A673 (cell line): ENCODE measurements at regions not wholly inside any gene's neighbourhood (a gene's known extent, or its start where the extent isn't known, plus 50 kb on each side); places are given as distances from the start of the nearest gene placed in this dataset.

Experiments used
- BruUV-seq: library from RNA; stranded (reverse); fragments of 400-500 nt; replicated peaks from 2 replicates; lab custom pipeline; 2021; lab: Mats Ljungman, UMichigan
- CTCF ChIA-PET: fragments of 300-600 bp; sonication (Branson Sonifier 250); formaldehyde crosslinking; loops from one replicate; lab custom pipeline; 2022; ENCODE audit warnings: antibody characterized with exemption; lab: Charles Lee
- POLR2A ChIA-PET: fragments of 300-600 bp; sonication (Branson Sonifier 250); formaldehyde crosslinking; loops from one replicate; lab custom pipeline; 2022; ENCODE audit warnings: antibody characterized with exemption; ENCODE audit not compliant: low non-redundant PET; lab: Charles Lee
- DNase-seq: peaks from one replicate; pipeline ENCODE4 v3.0.0-alpha.2; 2015; ENCODE audit warnings: low spot score
- H3K27ac ChIP-seq: fragments of 200-600 bp; sonication (generic); 2 replicates; pipeline ENCODE4 v1.5.1; 2016; ENCODE audit warnings: mixed run types, low read depth, mild to moderate bottlenecking, mixed read lengths, antibody characterized with exemption, low read length; ENCODE audit not compliant: poor library complexity, severe bottlenecking
- H3K27me3 ChIP-seq: fragments of 200-600 bp; sonication (generic); replicated peaks from 2 replicates; pipeline ENCODE4 v1.6.1; 2017; ENCODE audit warnings: mixed run types, low read depth, mild to moderate bottlenecking, mixed read lengths, antibody characterized with exemption, low read length; ENCODE audit not compliant: insufficient read depth, poor library complexity
- H3K36me3 ChIP-seq: fragments of 200-600 bp; sonication (generic); 2 replicates; pipeline ENCODE4 v1.6.1; 2016; ENCODE audit warnings: mixed run types, mild to moderate bottlenecking, mixed read lengths, antibody characterized with exemption, low read length; ENCODE audit not compliant: insufficient read depth, poor library complexity, severe bottlenecking
- H3K4me1 ChIP-seq: fragments of 200-600 bp; sonication (generic); 2 replicates; pipeline ENCODE4 v1.6.1; 2017; ENCODE audit warnings: mixed run types, mild to moderate bottlenecking, mixed read lengths, antibody characterized with exemption, low read length; ENCODE audit not compliant: insufficient read depth, poor library complexity, severe bottlenecking
- H3K4me3 ChIP-seq: fragments of 200-600 bp; sonication (generic); 2 replicates; pipeline ENCODE4 v1.5.1; 2016; ENCODE audit warnings: low read depth, mixed run types, mild to moderate bottlenecking, mixed read lengths, low read length; ENCODE audit not compliant: poor library complexity, severe bottlenecking
- H3K9me3 ChIP-seq: fragments of 200-600 bp; sonication (generic); 2 replicates; pipeline ENCODE4 v1.6.1; 2016; ENCODE audit warnings: mixed run types, low read depth, mild to moderate bottlenecking, mixed read lengths, antibody characterized with exemption, low read length; ENCODE audit not compliant: poor library complexity, severe bottlenecking
- EZH2 ChIP-seq: fragments of 200-600 bp; sonication (generic); IDR thresholded peaks from 2 replicates; pipeline ENCODE4 v1.6.1; 2017; ENCODE audit warnings: borderline replicate concordance, low read depth, mild to moderate bottlenecking, mixed read lengths, antibody characterized with exemption, low read length; ENCODE audit not compliant: poor library complexity, severe bottlenecking
- intact Hi-C: fragments of 100-400 bp; cut with micrococcal nuclease; formaldehyde crosslinking; loops from one replicate; pipeline ENCODE4 v1.10.0; 2022; ENCODE audit not compliant: unreplicated experiment
- TF ChIP-seq, protein P1 (sequence below): fragments of 300-800, 200-600 bp; sonication (generic); conservative IDR thresholded peaks from 2 replicates; pipeline ENCODE4 v1.5.1; 2017; ENCODE audit warnings: low read depth, mild to moderate bottlenecking, antibody characterized with exemption, low read length, moderate library complexity, mixed read lengths

DNA sequence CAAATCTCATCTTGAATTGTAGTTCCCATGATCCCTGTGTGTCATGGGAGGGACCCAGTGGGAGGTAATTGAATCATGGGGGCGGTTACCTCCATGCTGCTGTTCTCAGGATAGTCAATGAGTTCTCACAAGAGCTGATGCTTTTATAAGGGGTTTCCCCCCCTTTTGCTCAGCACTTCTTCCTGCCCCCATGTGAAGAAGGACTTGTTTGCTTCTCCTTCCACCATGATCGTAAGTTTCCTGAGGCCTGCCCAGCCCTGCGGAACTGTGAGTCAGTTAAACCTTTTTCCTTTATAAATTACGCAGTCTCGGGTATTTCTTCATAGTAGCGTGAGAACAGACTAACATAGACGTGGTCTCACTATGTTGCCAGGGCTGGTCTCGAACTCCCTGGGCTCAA lies 56.1 kb upstream of the EIF5 start:
- CTCF ChIA-PET, result interaction anchor here (0.7 kb wide), 1 partner anchor 173 kb away, joined by 3 read pairs; no protein-coding TSS in a partner anchor
- no peak overlapping the region for H3K27ac ChIP-seq
- H3K36me3 ChIP-seq, result no peaks in the 10 kb centered on the region
- H3K9me3 ChIP-seq, result no peaks in the 10 kb centered on the region
- BruUV-seq, result no TSS peak
- DNase-seq, result no peak
- H3K4me3 ChIP-seq, result no peak overlapping the region
- TF ChIP-seq, protein P1, sequence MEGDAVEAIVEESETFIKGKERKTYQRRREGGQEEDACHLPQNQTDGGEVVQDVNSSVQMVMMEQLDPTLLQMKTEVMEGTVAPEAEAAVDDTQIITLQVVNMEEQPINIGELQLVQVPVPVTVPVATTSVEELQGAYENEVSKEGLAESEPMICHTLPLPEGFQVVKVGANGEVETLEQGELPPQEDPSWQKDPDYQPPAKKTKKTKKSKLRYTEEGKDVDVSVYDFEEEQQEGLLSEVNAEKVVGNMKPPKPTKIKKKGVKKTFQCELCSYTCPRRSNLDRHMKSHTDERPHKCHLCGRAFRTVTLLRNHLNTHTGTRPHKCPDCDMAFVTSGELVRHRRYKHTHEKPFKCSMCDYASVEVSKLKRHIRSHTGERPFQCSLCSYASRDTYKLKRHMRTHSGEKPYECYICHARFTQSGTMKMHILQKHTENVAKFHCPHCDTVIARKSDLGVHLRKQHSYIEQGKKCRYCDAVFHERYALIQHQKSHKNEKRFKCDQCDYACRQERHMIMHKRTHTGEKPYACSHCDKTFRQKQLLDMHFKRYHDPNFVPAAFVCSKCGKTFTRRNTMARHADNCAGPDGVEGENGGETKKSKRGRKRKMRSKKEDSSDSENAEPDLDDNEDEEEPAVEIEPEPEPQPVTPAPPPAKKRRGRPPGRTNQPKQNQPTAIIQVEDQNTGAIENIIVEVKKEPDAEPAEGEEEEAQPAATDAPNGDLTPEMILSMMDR, result no peak
- no peak for TF ChIP-seq EZH2
- intact Hi-C loops, result no loop called here
- no peaks in the 10 kb centered on the region for H3K27me3 ChIP-seq
- POLR2A ChIA-PET, result no interaction called here
- H3K4me1 ChIP-seq, result peaks cover 4% of the 10 kb centered on the region

DNA sequence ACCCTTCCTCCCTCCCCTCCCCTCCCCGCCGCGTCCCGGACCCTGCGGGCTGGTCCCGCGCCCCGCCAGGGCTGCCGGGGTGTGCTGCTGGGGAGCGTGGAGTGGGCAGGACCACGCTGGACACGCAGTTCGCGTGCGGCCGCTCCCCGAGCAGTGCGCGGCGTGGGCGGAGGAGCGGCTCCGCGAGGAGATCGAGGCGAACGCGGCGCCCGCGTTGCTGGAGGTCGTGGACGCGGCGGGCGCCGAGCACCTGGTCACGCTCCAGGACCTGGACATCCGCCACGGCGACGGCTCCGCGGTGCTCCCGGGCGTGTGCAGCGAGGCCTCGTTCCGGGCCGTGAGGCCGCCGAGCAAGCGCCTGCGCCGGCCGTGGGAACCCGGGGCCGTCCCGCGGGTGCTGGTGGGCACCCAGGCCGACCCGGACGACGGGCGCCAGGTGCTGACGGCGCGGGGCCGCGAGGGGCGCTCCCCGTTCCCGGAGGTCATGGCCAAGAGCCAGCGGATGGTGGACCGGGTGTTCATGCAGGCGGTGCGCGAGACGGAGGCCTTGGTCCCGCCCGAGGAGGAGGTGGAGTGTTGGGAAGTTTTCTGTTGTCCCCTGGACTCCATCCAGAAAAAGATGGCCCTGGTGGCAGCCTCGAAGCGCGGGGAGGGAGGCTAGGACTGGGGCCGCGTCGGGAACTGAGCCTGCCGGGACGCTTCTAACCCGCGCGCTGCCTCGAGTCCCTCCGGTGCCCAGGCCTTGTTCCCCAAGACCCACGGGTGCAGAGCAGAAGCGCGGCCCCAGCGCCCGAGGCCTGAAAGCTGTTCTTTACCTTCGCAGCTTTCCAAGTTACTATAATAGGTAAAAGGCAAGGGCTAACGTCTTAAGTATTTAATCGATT lies 54.7 kb upstream of the EIF5 start:
- peaks cover 4% of the 10 kb centered on the region for H3K4me1 ChIP-seq
- CTCF ChIA-PET, result interaction anchor here (0.6 kb wide), 1 partner anchor 94 kb away, joined by 7 read pairs; no protein-coding TSS in a partner anchor
- no peak for DNase-seq
- H3K27me3 ChIP-seq, result no peaks in the 10 kb centered on the region
- intact Hi-C loops, result no loop called here
- H3K9me3 ChIP-seq, result no peaks in the 10 kb centered on the region
- TF ChIP-seq EZH2, result no peak
- TF ChIP-seq, protein P1, result no peak
- H3K4me3 ChIP-seq, result no peak overlapping the region
- POLR2A ChIA-PET, result no interaction called here
- no TSS peak for BruUV-seq
- H3K36me3 ChIP-seq, result no peaks in the 10 kb centered on the region
- H3K27ac ChIP-seq, result no peak overlapping the region

DNA sequence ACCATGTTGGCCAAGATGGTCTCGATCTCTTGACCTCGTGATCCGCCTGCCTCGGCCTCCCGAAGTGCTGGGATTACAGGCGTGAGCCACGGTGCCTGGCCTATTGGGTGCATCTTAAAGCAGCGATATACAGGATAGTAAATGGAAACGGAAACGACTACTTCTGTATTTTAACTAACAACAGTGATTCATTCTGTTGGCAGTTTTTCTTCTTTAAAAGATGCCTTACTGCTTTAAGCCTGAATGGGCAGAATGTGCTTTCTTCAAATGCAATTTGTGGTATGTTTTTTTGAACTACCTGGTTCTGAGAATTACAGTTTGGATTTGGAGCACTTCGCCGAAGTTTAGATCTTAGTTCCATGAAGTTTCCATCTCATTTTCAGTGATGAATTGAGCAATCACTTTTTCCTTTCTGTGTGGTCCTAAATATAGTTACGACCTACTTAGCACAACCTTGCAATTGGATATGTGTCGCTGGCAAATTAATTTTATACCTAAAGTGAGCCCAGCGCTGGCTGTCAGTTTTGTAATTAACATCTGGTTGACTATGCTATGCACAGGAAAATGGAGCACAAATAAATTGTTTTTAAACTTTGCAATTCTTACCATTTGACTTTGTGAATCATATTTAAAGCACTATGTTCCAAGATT lies 53.6 kb upstream of the EIF5 start:
- TF ChIP-seq EZH2, result no peak
- TF ChIP-seq, protein P1, result no peak
- no peak overlapping the region for H3K27ac ChIP-seq
- BruUV-seq, result TSS peak; percentile 24
- H3K4me3 ChIP-seq, result no peak overlapping the region
- POLR2A ChIA-PET, result no interaction called here
- H3K36me3 ChIP-seq, result no peaks in the 10 kb centered on the region
- intact Hi-C loops, result no loop called here
- CTCF ChIA-PET, result interaction anchor here (0.6 kb wide), 1 partner anchor 95 kb away, joined by 7 read pairs; no protein-coding TSS in a partner anchor
- peaks cover 4% of the 10 kb centered on the region for H3K4me1 ChIP-seq
- no peaks in the 10 kb centered on the region for H3K9me3 ChIP-seq
- DNase-seq, result no peak
- no peaks in the 10 kb centered on the region for H3K27me3 ChIP-seq
